ENCODE measurements at regions not wholly inside any gene's neighbourhood (a gene's known extent, or its start where the extent isn't known, plus 50 kb on each side); places are given as distances from the start of the nearest gene placed in this dataset.

GRCh38 chr3:157961665-157962064 lies 144.6 kb downstream of the SHOX2 start:
- no peak for DNase-seq (ENCODE audit: low read depth in 1 of 2, low spot score in 1 of 2)
- no peak for TF ChIP-seq GABPA (IDR thresholded peaks at IDR 0.05; ENCODE audit: low read depth)
- no peak for TF ChIP-seq REST (IDR thresholded peaks at IDR 0.05; ENCODE audit: insufficient replicate concordance, low read depth)
- TF ChIP-seq POLR2AphosphoS5 (IDR thresholded peaks at IDR 0.05; ENCODE audit: low read depth) = no peak
- no peak for TF ChIP-seq CTCF (IDR thresholded peaks at IDR 0.05; ENCODE audit: insufficient read depth, low read length)
- no peak for TF ChIP-seq SPI1 (IDR thresholded peaks at IDR 0.05; ENCODE audit: borderline replicate concordance, low read depth)
- H3K27me3 ChIP-seq (ENCODE audit: insufficient read depth, poor library complexity, severe bottlenecking) = no peaks in the 10 kb centered on the region
- no peak overlapping the region for H3K27ac ChIP-seq (replicated peaks)
- no peak overlapping the region for H3K4me3 ChIP-seq (replicated peaks; ENCODE audit: insufficient read depth, low read length)

- no peak for DNase-seq (ENCODE audit: low read depth in 1 of 2, low spot score in 1 of 2)
- Histone ChIP-seq H3K4me3 (replicated peaks; ENCODE audit: insufficient read depth, low read length) (no peak overlapping the region), H3K27me3 (ENCODE audit: insufficient read depth, poor library complexity, severe bottlenecking) (no peaks in the 10 kb centered on the region), H3K27ac (replicated peaks) (no peak overlapping the region)
- TF ChIP-seq CTCF (IDR thresholded peaks at IDR 0.05; ENCODE audit: insufficient read depth, low read length) = no peak
- no peak for TF ChIP-seq GABPA (IDR thresholded peaks at IDR 0.05; ENCODE audit: low read depth)
- no peak for TF ChIP-seq REST (IDR thresholded peaks at IDR 0.05; ENCODE audit: insufficient replicate concordance, low read depth)
- no peak for TF ChIP-seq POLR2AphosphoS5 (IDR thresholded peaks at IDR 0.05; ENCODE audit: low read depth)
- no peak for TF ChIP-seq SPI1 (IDR thresholded peaks at IDR 0.05; ENCODE audit: borderline replicate concordance, low read depth)
These were observed 147.8 kb downstream of the SHOX2 start for GRCh38 chr3:157958457-157958856.

- Histone ChIP-seq H3K27me3 (ENCODE audit: insufficient read depth, poor library complexity, severe bottlenecking) (no peaks in the 10 kb centered on the region), H3K4me3 (replicated peaks; ENCODE audit: insufficient read depth, low read length) (no peak overlapping the region), H3K27ac (replicated peaks) (no peak overlapping the region)
- no peak for DNase-seq (ENCODE audit: low read depth in 1 of 2, low spot score in 1 of 2)
- TF ChIP-seq POLR2AphosphoS5 (IDR thresholded peaks at IDR 0.05; ENCODE audit: low read depth) (no peak), SPI1 (IDR thresholded peaks at IDR 0.05; ENCODE audit: borderline replicate concordance, low read depth) (no peak), CTCF (IDR thresholded peaks at IDR 0.05; ENCODE audit: insufficient read depth, low read length) (no peak), GABPA (IDR thresholded peaks at IDR 0.05; ENCODE audit: low read depth) (no peak), REST (IDR thresholded peaks at IDR 0.05; ENCODE audit: insufficient replicate concordance, low read depth) (no peak)
These were observed 149.4 kb downstream of the SHOX2 start for GRCh38 chr3:157956850-157957249.

Measured in HL-60 (cell line).